ENCODE measurements at regions not wholly inside any gene's neighbourhood (a gene's known extent, or its start where the extent isn't known, plus 50 kb on each side); places are given as distances from the start of the nearest gene placed in this dataset.

GRCh38 chr11:23953951-23954710 lies 542.7 kb upstream of the LUZP2 start:
- DNase-seq (ENCODE audit: low read depth): no peak

GRCh38 chr11:23954730-23955129 lies 542.1 kb upstream of the LUZP2 start:
- DNase-seq (ENCODE audit: low read depth): no peak

GRCh38 chr11:23956586-23956985 lies 540.3 kb upstream of the LUZP2 start:
- no peak for DNase-seq (ENCODE audit: low read depth)

GRCh38 chr11:23957314-23957713 lies 539.5 kb upstream of the LUZP2 start:
- no peak for DNase-seq (ENCODE audit: low read depth)

- DNase-seq (ENCODE audit: low read depth): no peak
These were observed 537.4 kb upstream of the LUZP2 start for GRCh38 chr11:23959462-23959861.

- DNase-seq (ENCODE audit: low read depth): no peak
These were observed 535.1 kb upstream of the LUZP2 start for GRCh38 chr11:23961503-23962338.

GRCh38 chr11:23973244-23973643 lies 523.6 kb upstream of the LUZP2 start:
- DNase-seq (ENCODE audit: low read depth): no peak

- no peak for DNase-seq (ENCODE audit: low read depth)
These were observed 522.8 kb upstream of the LUZP2 start for GRCh38 chr11:23974051-23974450.

- DNase-seq (ENCODE audit: low read depth): no peak
These were observed 522.3 kb upstream of the LUZP2 start for GRCh38 chr11:23974601-23975000.

GRCh38 chr11:23976426-23976825 lies 520.4 kb upstream of the LUZP2 start:
- DNase-seq (ENCODE audit: low read depth): no peak

GRCh38 chr11:23976841-23977271 lies 520.0 kb upstream of the LUZP2 start:
- DNase-seq (ENCODE audit: low read depth): peak; percentile 34

- peak; percentile 10 for DNase-seq (ENCODE audit: low read depth)
These were observed 508.4 kb upstream of the LUZP2 start for GRCh38 chr11:23988381-23989006.

GRCh38 chr11:23990346-23991164 lies 506.3 kb upstream of the LUZP2 start:
- DNase-seq (ENCODE audit: low read depth): peak; percentile 46

GRCh38 chr11:23991165-23991539 lies 505.7 kb upstream of the LUZP2 start:
- peak; percentile 62 for DNase-seq (ENCODE audit: low read depth)

- no peak for DNase-seq (ENCODE audit: low read depth)
These were observed 501.0 kb upstream of the LUZP2 start for GRCh38 chr11:23995891-23996290.

- no peak for DNase-seq (ENCODE audit: low read depth)
These were observed 499.5 kb upstream of the LUZP2 start for GRCh38 chr11:23997356-23997755.

GRCh38 chr11:24005202-24005876 lies 491.5 kb upstream of the LUZP2 start:
- DNase-seq (ENCODE audit: low read depth): no peak

GRCh38 chr11:24043842-24044241 lies 453.0 kb upstream of the LUZP2 start:
- DNase-seq (ENCODE audit: low read depth): no peak

- DNase-seq (ENCODE audit: low read depth): no peak
These were observed 450.1 kb upstream of the LUZP2 start for GRCh38 chr11:24046731-24047130.

- no peak for DNase-seq (ENCODE audit: low read depth)
These were observed 440.8 kb upstream of the LUZP2 start for GRCh38 chr11:24056051-24056450.

GRCh38 chr11:24060125-24060524 lies 436.7 kb upstream of the LUZP2 start:
- no peak for DNase-seq (ENCODE audit: low read depth)

Measured in fibroblast of the conjunctiva (primary cell).